WTC11 (cell line): ENCODE measurements at regions not wholly inside any gene's neighbourhood (a gene's known extent, or its start where the extent isn't known, plus 50 kb on each side); places are given as distances from the start of the nearest gene placed in this dataset.

ENCODE experiments used
- ELF4 ChIP-seq: sonication (generic); formaldehyde crosslinking; IDR thresholded peaks from 2 replicates; pipeline ENCODE4 v1.8.1; 2022; ENCODE audit warnings: low read depth, mild to moderate bottlenecking, moderate library complexity, missing genetic modification reagents
- KAT7 ChIP-seq: sonication (generic); formaldehyde crosslinking; IDR thresholded peaks from 2 replicates; pipeline ENCODE4 v1.8.1; 2023; ENCODE audit warnings: missing genetic modification reagents, mild to moderate bottlenecking, borderline replicate concordance
- TEAD1 ChIP-seq: sonication (generic); formaldehyde crosslinking; IDR thresholded peaks from 2 replicates; pipeline ENCODE4 v1.8.0; 2022; ENCODE audit warnings: mild to moderate bottlenecking, missing genetic modification reagents
- ZNF121 ChIP-seq: sonication (generic); formaldehyde crosslinking; IDR thresholded peaks from 2 replicates; pipeline ENCODE4 v1.8.0; 2023; ENCODE audit warnings: missing genetic modification reagents
- TF ChIP-seq, protein P1 (sequence below): fragments of 200-600 bp; IDR thresholded peaks from 2 replicates; pipeline ENCODE4 v1.8.0; 2022; ENCODE audit warnings: antibody characterized with exemption
- TF ChIP-seq, protein P2 (sequence below): sonication (generic); formaldehyde crosslinking; conservative IDR thresholded peaks from 2 replicates; pipeline ENCODE4 v1.8.1; 2022; ENCODE audit warnings: mild to moderate bottlenecking, missing genetic modification reagents
- TF ChIP-seq, protein P3 (sequence below): sonication (generic); formaldehyde crosslinking; IDR thresholded peaks from 2 replicates; pipeline ENCODE4 v1.8.0; 2022; ENCODE audit warnings: mild to moderate bottlenecking, missing genetic modification reagents
- TF ChIP-seq, protein P4 (sequence below): sonication (generic); formaldehyde crosslinking; IDR thresholded peaks from 2 replicates; pipeline ENCODE4 v1.8.1; 2023; ENCODE audit warnings: mild to moderate bottlenecking, missing genetic modification reagents

DNA sequence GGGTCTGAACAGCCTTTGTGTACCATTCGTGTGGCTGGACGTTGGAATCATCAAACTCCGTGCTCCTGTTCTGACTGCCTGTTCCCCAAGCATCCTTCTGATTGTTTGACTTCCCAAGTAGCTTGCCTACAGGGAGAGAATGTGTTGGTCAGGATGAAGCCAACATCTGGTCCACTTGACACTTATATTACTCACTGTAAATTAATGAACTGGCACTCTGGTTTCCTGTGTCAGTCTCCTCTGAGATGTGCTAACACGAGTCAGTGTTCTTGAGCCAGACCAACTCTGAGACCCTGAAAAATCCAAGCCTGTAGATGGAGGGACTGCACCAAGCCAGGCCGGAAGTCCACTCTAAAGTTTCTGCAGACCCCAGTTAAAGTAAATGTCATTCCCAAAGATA is 440.9 kb downstream of the ZNF516 start:
- TF ChIP-seq KAT7 (no peak), ELF4 (CRISPR knock-in tag) (no peak), TEAD1 (CRISPR knock-in tag) (no peak), ZNF121 (CRISPR knock-in tag) (no peak)
- TF ChIP-seq, protein P1, sequence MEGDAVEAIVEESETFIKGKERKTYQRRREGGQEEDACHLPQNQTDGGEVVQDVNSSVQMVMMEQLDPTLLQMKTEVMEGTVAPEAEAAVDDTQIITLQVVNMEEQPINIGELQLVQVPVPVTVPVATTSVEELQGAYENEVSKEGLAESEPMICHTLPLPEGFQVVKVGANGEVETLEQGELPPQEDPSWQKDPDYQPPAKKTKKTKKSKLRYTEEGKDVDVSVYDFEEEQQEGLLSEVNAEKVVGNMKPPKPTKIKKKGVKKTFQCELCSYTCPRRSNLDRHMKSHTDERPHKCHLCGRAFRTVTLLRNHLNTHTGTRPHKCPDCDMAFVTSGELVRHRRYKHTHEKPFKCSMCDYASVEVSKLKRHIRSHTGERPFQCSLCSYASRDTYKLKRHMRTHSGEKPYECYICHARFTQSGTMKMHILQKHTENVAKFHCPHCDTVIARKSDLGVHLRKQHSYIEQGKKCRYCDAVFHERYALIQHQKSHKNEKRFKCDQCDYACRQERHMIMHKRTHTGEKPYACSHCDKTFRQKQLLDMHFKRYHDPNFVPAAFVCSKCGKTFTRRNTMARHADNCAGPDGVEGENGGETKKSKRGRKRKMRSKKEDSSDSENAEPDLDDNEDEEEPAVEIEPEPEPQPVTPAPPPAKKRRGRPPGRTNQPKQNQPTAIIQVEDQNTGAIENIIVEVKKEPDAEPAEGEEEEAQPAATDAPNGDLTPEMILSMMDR: no peak
- TF ChIP-seq, protein P2, sequence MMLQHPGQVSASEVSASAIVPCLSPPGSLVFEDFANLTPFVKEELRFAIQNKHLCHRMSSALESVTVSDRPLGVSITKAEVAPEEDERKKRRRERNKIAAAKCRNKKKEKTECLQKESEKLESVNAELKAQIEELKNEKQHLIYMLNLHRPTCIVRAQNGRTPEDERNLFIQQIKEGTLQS (CRISPR knock-in tag): no peak
- TF ChIP-seq, protein P3, sequence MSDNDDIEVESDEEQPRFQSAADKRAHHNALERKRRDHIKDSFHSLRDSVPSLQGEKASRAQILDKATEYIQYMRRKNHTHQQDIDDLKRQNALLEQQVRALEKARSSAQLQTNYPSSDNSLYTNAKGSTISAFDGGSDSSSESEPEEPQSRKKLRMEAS: no peak
- TF ChIP-seq, protein P4, sequence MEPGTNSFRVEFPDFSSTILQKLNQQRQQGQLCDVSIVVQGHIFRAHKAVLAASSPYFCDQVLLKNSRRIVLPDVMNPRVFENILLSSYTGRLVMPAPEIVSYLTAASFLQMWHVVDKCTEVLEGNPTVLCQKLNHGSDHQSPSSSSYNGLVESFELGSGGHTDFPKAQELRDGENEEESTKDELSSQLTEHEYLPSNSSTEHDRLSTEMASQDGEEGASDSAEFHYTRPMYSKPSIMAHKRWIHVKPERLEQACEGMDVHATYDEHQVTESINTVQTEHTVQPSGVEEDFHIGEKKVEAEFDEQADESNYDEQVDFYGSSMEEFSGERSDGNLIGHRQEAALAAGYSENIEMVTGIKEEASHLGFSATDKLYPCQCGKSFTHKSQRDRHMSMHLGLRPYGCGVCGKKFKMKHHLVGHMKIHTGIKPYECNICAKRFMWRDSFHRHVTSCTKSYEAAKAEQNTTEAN (CRISPR knock-in tag): no peak
